ENCODE measurements at regions not wholly inside any gene's neighbourhood (a gene's known extent, or its start where the extent isn't known, plus 50 kb on each side); places are given as distances from the start of the nearest gene placed in this dataset.
"Not testable (repeated sequence)": the region's sequence is repeated elsewhere in the genome, so short reads cannot be mapped to it uniquely, and the experiment has no call there.

DNA sequence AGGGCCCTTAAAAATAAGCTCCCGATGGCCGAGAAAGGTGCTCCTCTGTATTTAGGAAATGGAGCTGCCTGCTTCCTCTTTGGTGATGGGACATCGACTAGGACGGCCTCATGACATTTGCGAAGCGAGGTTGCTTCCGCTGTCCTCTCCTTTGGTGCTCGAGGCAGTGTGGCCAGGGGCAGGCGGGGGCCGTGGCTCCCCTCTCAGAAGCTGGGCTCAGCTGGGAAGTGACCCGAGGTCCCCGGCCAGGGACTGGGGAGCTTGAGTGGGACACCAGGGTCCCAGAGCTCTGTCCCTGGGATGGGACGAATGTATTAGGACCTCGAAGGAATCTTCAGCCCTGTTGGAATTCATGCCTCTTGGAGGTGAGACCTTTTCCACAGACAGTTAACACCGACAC lies 151.1 kb downstream of the CTTN start:
- Histone ChIP-seq H3K27ac (no peak overlapping the region), H3K9me3 (replicated peaks) (peaks cover 77% of the 10 kb centered on the region), H3K4me3 (no peak overlapping the region), H3K36me3 (no peaks in the 10 kb centered on the region), H3K4me1 (replicated peaks) (peaks cover 25% of the 10 kb centered on the region), H3K27me3 (replicated peaks) (no peaks in the 10 kb centered on the region)
- no peak for DNase-seq (ENCODE audit: low read depth in 1 of 2, low spot score in 2 of 2)

DNA sequence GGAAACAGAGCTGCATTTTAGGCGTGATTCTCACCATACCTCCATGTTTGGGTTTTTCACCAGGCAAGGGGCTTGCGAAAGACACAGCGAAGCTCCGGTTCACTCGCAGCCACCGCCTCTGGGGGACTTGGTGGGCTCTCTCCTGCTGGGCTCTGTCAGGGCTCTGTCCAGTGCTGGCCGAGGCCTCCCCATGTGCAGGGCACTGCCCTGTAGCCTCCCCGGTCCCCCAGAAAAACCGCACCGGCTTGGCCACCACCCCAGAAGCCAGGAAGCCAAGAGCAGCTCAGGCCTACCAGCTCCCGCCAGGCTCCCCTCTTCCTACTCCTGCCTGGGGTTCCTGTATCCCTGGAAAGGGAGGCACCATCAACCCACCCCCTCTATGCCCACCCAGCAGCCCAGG lies 151.5 kb downstream of the CTTN start:
- Histone ChIP-seq H3K27me3 (replicated peaks) (no peaks in the 10 kb centered on the region), H3K36me3 (no peaks in the 10 kb centered on the region), H3K27ac (no peak overlapping the region), H3K9me3 (replicated peaks) (peaks cover 74% of the 10 kb centered on the region), H3K4me3 (no peak overlapping the region), H3K4me1 (replicated peaks) (peaks cover 21% of the 10 kb centered on the region)
- no peak for DNase-seq (ENCODE audit: low read depth in 1 of 2, low spot score in 2 of 2)

DNA sequence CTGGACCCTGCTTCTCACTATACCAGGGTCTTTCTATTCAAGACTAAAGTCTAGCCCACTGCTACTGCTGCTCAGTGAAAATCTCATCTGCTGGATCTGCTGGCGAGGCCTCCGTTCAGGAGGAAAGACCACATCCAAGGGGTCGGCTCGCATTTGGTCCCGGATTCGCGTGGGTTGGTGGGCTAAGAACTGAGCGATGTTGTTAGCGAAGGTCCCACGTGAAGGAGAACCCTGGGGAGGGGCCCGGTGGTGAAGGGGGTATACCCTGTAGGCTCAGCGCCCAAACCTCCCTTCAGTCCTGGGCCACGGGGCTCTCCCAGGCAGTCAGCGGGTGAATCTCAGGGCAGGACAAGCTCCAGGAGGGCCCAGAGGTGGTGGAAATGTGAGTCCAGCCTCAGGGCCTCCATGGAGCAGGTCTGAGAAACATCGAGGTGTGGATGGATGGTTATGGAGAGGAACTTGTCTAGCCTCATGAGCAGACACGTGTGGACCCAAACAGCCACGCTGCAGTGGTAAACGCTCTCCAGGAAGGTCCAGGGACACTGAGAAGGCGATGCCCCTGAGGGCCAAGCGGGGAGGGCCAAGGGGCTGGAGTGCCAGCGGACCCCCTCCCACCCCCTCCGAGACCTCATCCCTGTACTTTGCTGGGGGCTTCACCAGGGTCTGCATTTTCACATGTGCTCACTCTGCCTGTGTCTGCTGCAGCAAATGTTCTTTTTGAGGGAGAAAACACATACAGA lies 152.3 kb downstream of the CTTN start:
- no peak overlapping the region for H3K27ac ChIP-seq
- no peaks in the 10 kb centered on the region for H3K36me3 ChIP-seq
- DNase-seq (ENCODE audit: low read depth in 1 of 2, low spot score in 2 of 2): no peak
- peaks cover 65% of the 10 kb centered on the region for H3K9me3 ChIP-seq (replicated peaks)
- no peak overlapping the region for H3K4me3 ChIP-seq
- H3K27me3 ChIP-seq (replicated peaks): no peaks in the 10 kb centered on the region
- peaks cover 13% of the 10 kb centered on the region for H3K4me1 ChIP-seq (replicated peaks)

DNA sequence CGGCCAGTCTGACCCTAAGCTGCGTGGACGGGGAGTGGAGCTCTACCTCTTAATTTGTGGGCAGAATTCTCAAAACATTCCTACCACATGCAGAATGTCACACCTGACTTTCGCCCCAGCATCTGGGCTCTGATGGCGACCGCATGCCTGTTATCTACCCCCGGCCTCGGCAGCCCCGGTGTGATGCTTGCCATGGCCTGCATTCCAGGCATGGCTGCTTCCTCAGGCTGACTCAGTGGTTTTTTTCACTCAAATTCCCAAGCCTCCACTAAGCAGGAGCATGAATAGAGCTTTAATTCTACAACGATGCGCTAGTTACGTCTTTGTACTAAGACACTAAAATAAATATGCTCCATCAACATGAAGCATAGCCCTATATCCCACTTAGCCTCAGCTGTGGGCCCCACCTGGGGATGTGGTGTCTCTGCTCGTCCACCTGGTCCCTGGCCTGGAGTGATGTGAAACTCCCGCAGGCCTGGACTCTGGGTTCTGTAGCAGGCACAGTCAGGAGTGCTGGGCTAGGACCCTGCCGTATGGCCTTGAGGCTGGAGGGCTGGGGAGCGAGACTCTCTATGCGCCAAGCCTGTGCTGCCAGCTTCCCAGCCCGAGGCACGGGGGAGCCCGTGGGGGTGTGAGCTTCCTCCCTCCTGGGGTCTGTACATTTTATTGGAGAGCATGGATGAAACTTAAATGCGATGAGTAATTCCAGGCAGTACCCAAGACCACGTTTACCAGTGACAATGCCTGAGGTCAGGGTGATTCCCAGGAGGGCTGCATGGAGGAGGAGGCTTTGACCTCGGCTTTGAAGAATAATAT lies 153.2 kb downstream of the CTTN start:
- Histone ChIP-seq H3K27ac (no peak overlapping the region), H3K27me3 (replicated peaks) (no peaks in the 10 kb centered on the region), H3K9me3 (replicated peaks) (peaks cover 60% of the 10 kb centered on the region), H3K4me3 (no peak overlapping the region), H3K4me1 (replicated peaks) (peaks cover 11% of the 10 kb centered on the region; the same call in 1 of the 2 replicates), H3K36me3 (no peaks in the 10 kb centered on the region)
- no peak for DNase-seq (ENCODE audit: low read depth in 1 of 2, low spot score in 2 of 2)

DNA sequence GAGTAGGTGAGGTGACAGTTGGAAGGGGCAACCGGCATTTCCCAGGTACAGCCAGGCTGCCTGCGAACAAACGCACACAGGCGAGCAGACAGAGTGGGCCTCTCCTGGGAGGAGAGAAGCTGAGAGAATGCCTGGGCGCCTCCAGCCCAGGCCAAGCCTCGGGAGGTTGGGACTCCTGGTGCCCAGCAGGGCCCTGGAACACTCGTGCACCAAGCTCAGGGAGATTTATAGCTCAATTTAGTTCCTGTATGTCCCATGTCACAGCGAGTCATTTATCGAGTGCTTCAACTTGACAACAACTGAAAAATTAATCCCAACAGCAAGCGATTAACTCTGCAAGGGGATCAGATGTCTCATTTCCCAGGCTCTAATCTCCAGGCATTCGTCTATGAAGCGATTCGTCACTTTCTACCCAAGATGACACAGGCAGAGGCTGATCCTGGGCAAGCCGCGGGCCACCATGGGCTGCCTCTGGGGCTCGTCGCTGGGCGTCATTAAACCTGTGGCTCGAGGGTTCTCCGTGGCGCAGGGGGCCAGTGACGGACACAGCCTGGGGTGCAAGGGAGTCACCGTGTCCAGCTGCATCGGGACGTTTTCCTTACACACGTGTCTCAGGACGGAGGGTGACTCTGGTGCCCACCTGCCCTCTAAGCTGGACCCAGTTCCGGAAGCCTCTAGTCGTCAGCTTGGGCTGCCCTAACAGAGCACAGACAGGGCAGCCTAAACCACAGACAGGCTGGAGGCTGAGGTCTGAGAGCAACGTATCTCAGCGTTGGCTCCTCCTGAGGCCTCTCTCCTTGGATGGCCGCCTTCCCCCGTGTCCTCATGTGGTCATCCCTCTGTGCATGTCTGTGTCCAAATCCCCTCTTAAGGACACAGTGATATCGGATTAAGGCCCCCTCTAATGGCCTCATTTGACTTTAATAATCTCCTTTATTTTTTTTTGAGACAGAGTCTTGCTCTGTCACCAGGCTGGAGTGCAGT lies 154.1 kb downstream of the CTTN start:
- no peak overlapping the region for H3K4me3 ChIP-seq

DNA sequence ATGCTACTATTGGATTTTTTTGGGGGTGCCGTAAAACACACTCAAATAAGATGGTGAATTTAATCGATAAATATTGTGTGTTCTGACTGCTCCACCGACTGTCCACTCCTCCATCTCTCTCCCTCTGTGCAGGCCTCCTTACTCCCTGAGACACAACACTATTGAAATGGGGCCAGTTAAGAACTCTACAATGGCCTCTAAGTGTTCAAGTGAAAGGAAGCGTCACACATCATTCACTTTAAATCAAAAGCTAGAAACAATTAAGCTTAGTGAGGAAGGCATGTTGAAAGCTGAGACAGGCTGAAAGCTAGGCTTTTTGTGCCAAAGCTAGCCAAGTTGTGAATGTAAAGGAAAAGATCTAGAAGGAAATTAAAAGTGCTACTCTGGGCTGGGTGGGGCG lies 156.7 kb downstream of the CTTN start:
- Histone ChIP-seq H3K9me3 (replicated peaks) (peaks cover 46% of the 10 kb centered on the region), H3K36me3 (no peaks in the 10 kb centered on the region), H3K27ac (no peak overlapping the region), H3K27me3 (replicated peaks) (no peaks in the 10 kb centered on the region), H3K4me3 (no peak overlapping the region), H3K4me1 (replicated peaks) (peaks cover 26% of the 10 kb centered on the region)
- no peak for DNase-seq (ENCODE audit: low read depth in 1 of 2, low spot score in 2 of 2)

More for the DNA sequence above, 154.1 kb downstream of the CTTN start:
- no peaks in the 10 kb centered on the region for H3K36me3 ChIP-seq
- H3K4me1 ChIP-seq (replicated peaks): peaks cover 20% of the 10 kb centered on the region
- peaks cover 53% of the 10 kb centered on the region for H3K9me3 ChIP-seq (replicated peaks)
- no peak for DNase-seq (ENCODE audit: low read depth in 1 of 2, low spot score in 2 of 2)
- no peak overlapping the region for H3K27ac ChIP-seq
- no peaks in the 10 kb centered on the region for H3K27me3 ChIP-seq (replicated peaks)

DNA sequence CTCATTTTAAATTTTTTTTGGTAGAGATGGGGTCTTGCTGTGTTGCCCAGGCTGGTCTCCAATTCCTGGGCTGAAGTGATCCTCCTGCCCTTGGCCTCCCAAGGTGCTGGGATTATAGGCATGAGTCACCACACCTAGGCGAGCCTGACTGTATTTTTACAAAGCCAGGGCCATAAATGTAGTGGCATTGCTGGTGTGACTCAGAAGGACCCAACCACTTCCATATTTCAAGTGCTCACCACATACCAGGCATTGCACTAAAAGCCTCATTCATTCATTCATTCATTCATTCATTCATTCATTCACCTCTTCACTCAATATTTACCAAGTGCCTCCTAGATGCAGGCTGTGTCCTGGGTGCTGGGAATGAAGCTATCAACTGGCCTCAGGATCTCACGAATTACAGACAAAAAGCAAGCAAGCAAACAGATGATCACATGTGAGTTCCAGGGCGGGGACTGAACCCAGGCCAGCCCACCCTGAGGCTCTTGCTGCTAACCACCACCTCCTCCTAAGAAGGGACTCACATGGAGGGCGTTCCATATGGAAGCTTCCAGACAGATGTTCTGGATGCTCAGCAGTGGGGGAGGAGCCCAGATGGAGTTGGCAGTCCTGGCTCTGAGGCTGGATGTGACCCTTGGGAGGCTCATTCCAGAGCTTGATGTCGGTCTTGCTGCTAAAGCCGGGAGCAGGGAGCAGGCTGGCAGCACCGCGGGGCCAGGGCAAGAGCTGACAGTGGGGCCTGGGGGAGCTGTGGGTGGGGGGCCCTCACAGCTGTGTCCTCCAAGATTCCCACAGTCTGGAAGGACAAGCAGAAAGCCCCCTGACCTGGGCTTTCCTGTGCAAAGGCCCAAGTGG lies 158.8 kb downstream of the CTTN start:
- DNase-seq (ENCODE audit: low read depth in 1 of 2, low spot score in 2 of 2): peak; percentile 74 to 86
- Histone ChIP-seq H3K9me3 (replicated peaks) (peaks cover 38% of the 10 kb centered on the region), H3K4me1 (replicated peaks) (peaks cover 19% of the 10 kb centered on the region), H3K27me3 (replicated peaks) (no peaks in the 10 kb centered on the region), H3K4me3 (no peak overlapping the region), H3K36me3 (no peaks in the 10 kb centered on the region), H3K27ac (peak overlapping the region; percentile 54)

DNA sequence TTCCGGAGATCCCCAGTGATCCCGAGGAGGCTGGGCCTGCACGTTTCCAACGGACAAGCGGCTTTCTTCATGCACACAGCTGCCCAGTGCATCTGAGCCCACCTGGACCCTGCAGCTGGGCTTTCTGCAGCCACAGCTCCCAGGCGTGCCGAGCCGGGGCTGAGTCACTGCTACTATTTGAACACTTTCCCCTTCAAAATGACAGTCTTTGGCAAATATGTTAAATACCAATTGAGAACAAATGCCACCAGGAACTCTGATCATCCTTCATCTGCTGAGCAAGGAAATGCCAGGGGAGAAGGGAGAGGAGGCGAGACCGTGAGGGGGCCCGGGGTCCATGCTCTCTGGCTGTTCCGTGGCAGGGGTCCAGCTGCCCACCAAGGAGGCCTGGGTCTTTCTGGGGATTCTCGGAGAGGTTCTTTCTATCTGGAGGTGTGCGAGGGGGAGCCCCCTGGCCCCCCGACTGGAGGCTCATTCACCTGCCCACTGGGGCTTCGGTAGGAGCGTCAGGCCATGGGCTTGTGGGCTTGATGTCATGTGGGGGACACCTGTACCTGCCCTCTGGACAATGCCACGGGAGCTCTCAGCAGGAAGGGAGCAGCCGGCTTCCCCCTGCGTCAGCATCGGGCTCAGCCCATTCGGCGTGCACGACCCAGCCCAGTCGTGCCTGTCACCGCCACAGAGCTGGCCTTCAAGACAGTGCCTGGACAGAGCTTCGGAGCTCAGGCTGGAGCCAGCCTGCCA lies 159.6 kb downstream of the CTTN start:
- Histone ChIP-seq H3K4me1 (replicated peaks) (peaks cover 19% of the 10 kb centered on the region), H3K27ac (no peak overlapping the region), H3K27me3 (replicated peaks) (no peaks in the 10 kb centered on the region), H3K36me3 (no peaks in the 10 kb centered on the region), H3K9me3 (replicated peaks) (peaks cover 31% of the 10 kb centered on the region), H3K4me3 (no peak overlapping the region)
- DNase-seq (ENCODE audit: low read depth in 1 of 2, low spot score in 2 of 2): peak in 1 of 2 experiments; percentile 36

DNA sequence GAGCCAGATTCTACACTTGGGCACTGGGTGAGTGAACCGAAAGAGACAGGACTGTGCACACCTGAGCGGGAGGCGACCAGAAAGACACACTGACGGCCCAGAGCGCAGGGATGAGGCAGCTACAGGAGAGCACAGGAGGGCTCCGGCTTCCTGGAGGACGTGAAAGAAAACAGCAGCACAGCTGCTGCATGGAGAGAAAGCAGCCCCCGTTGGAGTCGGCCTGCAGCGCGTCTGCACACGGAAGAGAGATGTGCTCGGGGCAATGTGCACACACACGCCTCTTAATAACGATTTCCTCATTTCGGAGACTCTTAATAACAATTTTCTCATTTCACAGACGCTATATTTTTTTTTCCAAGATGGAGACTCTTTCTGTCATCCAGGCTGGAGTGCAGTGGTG lies 160.4 kb downstream of the CTTN start:
- H3K9me3 ChIP-seq (replicated peaks): peaks cover 28% of the 10 kb centered on the region
- no peak overlapping the region for H3K27ac ChIP-seq
- no peaks in the 10 kb centered on the region for H3K36me3 ChIP-seq
- H3K4me1 ChIP-seq (replicated peaks): peaks cover 19% of the 10 kb centered on the region
- H3K4me3 ChIP-seq: no peak overlapping the region
- DNase-seq (ENCODE audit: low read depth in 1 of 2, low spot score in 2 of 2): no peak
- H3K27me3 ChIP-seq (replicated peaks): no peaks in the 10 kb centered on the region

DNA sequence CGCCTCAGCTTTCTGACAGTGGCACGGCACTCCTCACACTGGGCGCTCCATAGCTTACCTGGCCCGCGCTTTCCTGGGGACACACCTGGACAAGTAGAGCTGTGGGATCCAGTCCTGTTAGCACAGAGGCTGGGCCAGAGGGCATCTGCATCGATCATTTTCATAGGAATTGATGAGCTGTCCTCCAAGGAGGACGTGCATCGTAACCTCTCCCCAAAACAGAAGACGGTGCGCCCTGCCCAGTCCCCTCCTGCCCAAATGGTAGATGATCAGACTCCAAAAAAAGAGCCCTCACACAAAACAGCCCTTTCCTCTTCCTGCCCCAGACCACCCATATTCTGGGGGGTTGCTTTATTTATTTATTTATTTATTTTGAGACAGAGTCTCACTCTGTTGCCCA lies 161.2 kb downstream of the CTTN start:
- no peak for DNase-seq (ENCODE audit: low read depth in 1 of 2, low spot score in 2 of 2)
- H3K4me3 ChIP-seq: no peak overlapping the region
- H3K36me3 ChIP-seq: no peaks in the 10 kb centered on the region
- H3K9me3 ChIP-seq (replicated peaks): peaks cover 26% of the 10 kb centered on the region
- no peaks in the 10 kb centered on the region for H3K27me3 ChIP-seq (replicated peaks)
- H3K27ac ChIP-seq: no peak overlapping the region
- peaks cover 19% of the 10 kb centered on the region for H3K4me1 ChIP-seq (replicated peaks)

DNA sequence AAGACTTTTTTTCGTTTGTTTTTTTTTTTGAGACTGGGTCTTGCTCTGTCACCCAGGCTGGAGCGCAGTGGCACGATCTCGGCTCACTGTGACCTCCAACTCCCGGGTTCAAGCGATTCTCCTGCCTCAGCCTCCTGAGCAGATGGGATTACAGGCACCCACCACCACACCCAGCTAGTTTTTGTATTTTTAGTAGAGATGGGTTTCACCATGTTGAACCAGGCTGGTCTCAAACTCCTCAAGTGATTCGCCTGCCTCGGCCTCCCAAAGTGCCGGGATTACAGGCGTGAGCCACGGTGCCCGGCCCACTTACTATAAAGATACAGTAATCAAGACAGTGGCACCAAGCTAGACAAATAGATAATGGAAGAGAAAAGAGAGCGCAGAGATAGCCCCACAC lies 162.3 kb downstream of the CTTN start:
- H3K36me3 ChIP-seq; H3K4me3 ChIP-seq; H3K27me3 ChIP-seq (replicated peaks); DNase-seq (ENCODE audit: low read depth in 1 of 2, low spot score in 2 of 2); H3K27ac ChIP-seq: not testable (repeated sequence)
- Histone ChIP-seq H3K4me1 (replicated peaks) (peaks cover 19% of the 10 kb centered on the region), H3K9me3 (replicated peaks) (peaks cover 26% of the 10 kb centered on the region)

DNA sequence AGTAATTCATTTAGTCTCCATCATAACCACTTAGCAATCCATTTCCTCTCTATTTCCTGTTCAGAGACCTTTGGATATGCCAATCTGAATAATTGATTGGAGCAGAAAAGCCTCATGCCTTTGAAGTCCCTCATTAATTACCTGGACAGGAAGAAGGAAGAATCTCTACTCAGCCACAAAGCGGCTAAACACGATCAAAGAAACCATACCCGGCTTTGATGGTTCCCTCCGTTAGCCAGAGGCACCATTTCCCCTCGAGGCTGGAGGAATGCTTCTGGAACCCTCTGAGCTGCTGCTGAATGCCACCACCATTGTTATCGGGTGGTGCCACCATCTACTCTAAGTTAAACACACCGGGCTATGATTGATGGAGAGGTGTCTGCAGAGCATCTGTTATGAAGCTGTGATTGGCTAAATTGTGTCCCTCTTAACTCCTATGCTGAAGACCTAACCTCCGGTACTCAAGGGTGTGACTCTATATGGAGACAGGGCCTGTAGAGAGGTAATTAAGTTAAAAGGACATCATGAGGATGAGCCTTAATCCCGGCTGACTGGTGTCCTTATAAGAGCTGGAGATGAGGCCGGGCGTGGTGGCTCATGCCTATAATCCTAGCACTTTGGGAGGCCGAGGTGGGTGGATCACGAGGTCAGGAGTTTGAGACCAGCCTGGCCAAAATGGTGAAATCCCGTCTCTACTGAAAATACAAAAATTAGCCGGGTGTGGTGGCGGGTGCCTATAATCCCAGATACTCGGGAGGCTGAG lies 168.6 kb downstream of the CTTN start:
- H3K9me3 ChIP-seq (replicated peaks): peaks cover 49% of the 10 kb centered on the region
- no peaks in the 10 kb centered on the region for H3K27me3 ChIP-seq (replicated peaks)
- H3K4me3 ChIP-seq: no peak overlapping the region
- H3K36me3 ChIP-seq: no peaks in the 10 kb centered on the region
- no peak overlapping the region for H3K27ac ChIP-seq
- H3K4me1 ChIP-seq (replicated peaks): peaks cover 20% of the 10 kb centered on the region
- no peak for DNase-seq (ENCODE audit: low read depth in 1 of 2, low spot score in 2 of 2)

Data from SJSA1 (cell line).